HCT116 (cell line): ENCODE measurements at regions not wholly inside any gene's neighbourhood (a gene's known extent, or its start where the extent isn't known, plus 50 kb on each side); places are given as distances from the start of the nearest gene placed in this dataset.
A peak's percentile ranks its signal among the peaks of the same experiment; 100 is the strongest.

Experiments
- ATAC-seq: fragments of 200-7000 bp; cut with Tn5 transposase; 2 replicates; pipeline ENCODE4 v1.9.1; 2020; ENCODE audit warnings: mild to moderate bottlenecking, moderate library complexity
- BruUV-seq: library from RNA; stranded (reverse); fragments of 400-500 nt; replicated peaks from 2 replicates; lab custom pipeline; 2021; lab: Mats Ljungman, UMichigan
- CTCF ChIA-PET: fragments of 300-600 bp; sonication (Branson Sonifier 250); formaldehyde crosslinking; loops from one replicate; lab custom pipeline; 2021; ENCODE audit warnings: antibody characterized with exemption; lab: Charles Lee
- POLR2A ChIA-PET: fragments of 300-600, 350-600 bp; sonication (Branson Sonifier 250); formaldehyde crosslinking; loops from one replicate; lab custom pipeline; 2021; ENCODE audit warnings: antibody characterized with exemption; lab: Charles Lee
- RAD21 ChIA-PET, 2 experiments: fragments of 300-600 bp; sonication (Branson Sonifier 250); formaldehyde crosslinking; loops; one replicate each; lab custom pipeline; 2023; ENCODE audit warnings: low total read pairs in 2 of 2; ENCODE audit not compliant: uncharacterized antibody in 2 of 2, unreplicated experiment in 2 of 2, low non-redundant PET in 1 of 2; lab: Charles Lee
- DNase-seq: peaks from one replicate; pipeline ENCODE4 v3.0.0-alpha.2; 2010; ENCODE audit warnings: low read depth, low spot score
- H2AFZ ChIP-seq: fragments of 200-600 bp; shearing (Covaris generic), sonication (generic); 2 replicates; pipeline ENCODE4 v1.6.1; 2017; ENCODE audit warnings: low read depth, mixed run types, mixed read lengths, antibody characterized with exemption, low read length; ENCODE audit not compliant: poor library complexity, severe bottlenecking
- H3K27ac ChIP-seq: 2 replicates; pipeline ENCODE4 v1.5.1; 2012; ENCODE audit warnings: low read depth, low read length
- H3K27me3 ChIP-seq: fragments of 200-600 bp; sonication (generic); 2 replicates; pipeline ENCODE4 v1.6.1; 2016; ENCODE audit warnings: mixed run types, low read length, mixed read lengths; ENCODE audit not compliant: insufficient read depth
- H3K36me3 ChIP-seq, 2 experiments: fragments of 200-500 bp in 1 of 2; fragments of 200-600 bp in 1 of 2; sonication (Bioruptor generic) in 1 of 2; sonication (generic) in 1 of 2; 2 replicates each; pipeline versions ENCODE4 v1.5.1 to v1.6.1; 2014 to 2016; ENCODE audit warnings: low read length in 2 of 2, inconsistent platforms in 1 of 2, mixed read lengths in 1 of 2, mixed run types in 1 of 2; ENCODE audit not compliant: insufficient read depth in 2 of 2, control insufficient read depth in 1 of 2
- H3K4me1 ChIP-seq, 2 experiments: fragments of 200-600 bp in 1 of 2; sonication (generic) in 1 of 2; 2 replicates each; pipeline versions ENCODE4 v1.5.1 to v1.6.1; 2012 to 2017; ENCODE audit warnings: low read length in 2 of 2, inconsistent platforms in 1 of 2, mild to moderate bottlenecking in 1 of 2, mixed read lengths in 1 of 2, mixed run types in 1 of 2, moderate library complexity in 1 of 2; ENCODE audit not compliant: insufficient read depth in 2 of 2, control insufficient read depth in 1 of 2
- H3K4me2 ChIP-seq: fragments of 200-600 bp; sonication (generic); 2 replicates; pipeline ENCODE4 v1.6.1; 2017; ENCODE audit warnings: mixed run types, low read length, mixed read lengths
- H3K4me3 ChIP-seq, 2 experiments: fragments of 200-600 bp in 1 of 2; sonication (generic) in 1 of 2; replicated peaks in 1 of 2; 2 replicates each; pipeline ENCODE4 v1.5.1; 2011 to 2016; ENCODE audit warnings: low read length in 2 of 2, control low read depth in 1 of 2, low read depth in 1 of 2, mild to moderate bottlenecking in 1 of 2, mixed read lengths in 1 of 2, mixed run types in 1 of 2
- H3K79me2 ChIP-seq: fragments of 200-600 bp; sonication (generic); 2 replicates; pipeline ENCODE4 v1.6.1; 2017; ENCODE audit warnings: mild to moderate bottlenecking, mixed run types, low read length, moderate library complexity, mixed read lengths; ENCODE audit not compliant: insufficient read depth
- H3K9ac ChIP-seq: fragments of 200-600 bp; sonication (generic); 2 replicates; pipeline ENCODE4 v1.6.1; 2016; ENCODE audit warnings: low read length, mixed read lengths
- H3K9me2 ChIP-seq: fragments of 200-600 bp; sonication (generic), shearing (Covaris generic); 2 replicates; pipeline ENCODE4 v1.6.1; 2017; ENCODE audit warnings: mixed run types, mild to moderate bottlenecking, moderate library complexity; ENCODE audit not compliant: insufficient read depth
- H3K9me3 ChIP-seq, 2 experiments: fragments of 200-500 bp in 1 of 2; fragments of 200-600 bp in 1 of 2; sonication (Bioruptor generic) in 1 of 2; sonication (generic) in 1 of 2; 2 replicates each; pipeline ENCODE4 v1.6.1; 2014 to 2017; ENCODE audit warnings: low read length in 2 of 2, mixed read lengths in 2 of 2, inconsistent platforms in 1 of 2, low read depth in 1 of 2, mild to moderate bottlenecking in 1 of 2, mixed run types in 1 of 2, moderate library complexity in 1 of 2; ENCODE audit not compliant: control insufficient read depth in 1 of 2, insufficient read depth in 1 of 2
- H4K20me1 ChIP-seq: fragments of 200-600 bp; sonication (generic), shearing (Covaris generic); 2 replicates; pipeline ENCODE4 v1.6.1; 2017; ENCODE audit warnings: mixed run types, mild to moderate bottlenecking, moderate library complexity; ENCODE audit not compliant: insufficient read depth
- ATF3 ChIP-seq: IDR thresholded peaks from 2 replicates; pipeline ENCODE4 v1.6.1; 2012
- CBX3 ChIP-seq: IDR thresholded peaks from 2 replicates; pipeline ENCODE4 v1.6.1; 2012; ENCODE audit warnings: low read depth
- CEBPB ChIP-seq: IDR thresholded peaks from 2 replicates; pipeline ENCODE4 v1.6.1; 2012; ENCODE audit warnings: low read depth
- EGR1 ChIP-seq: IDR thresholded peaks from 2 replicates; pipeline ENCODE4 v1.6.1; 2012; ENCODE audit warnings: low read depth
- ELF1 ChIP-seq: IDR thresholded peaks from 2 replicates; pipeline ENCODE4 v1.6.1; 2012; ENCODE audit warnings: low read depth, borderline replicate concordance
- EZH2phosphoT487 ChIP-seq: fragments of 200-600 bp; IDR thresholded peaks from 2 replicates; pipeline ENCODE4 v1.6.1; 2018; ENCODE audit warnings: antibody characterized with exemption, borderline replicate concordance
- FOSL1 ChIP-seq: IDR thresholded peaks from 2 replicates; pipeline ENCODE4 v1.6.1; 2012; ENCODE audit warnings: low read depth
- POLR2A ChIP-seq: IDR thresholded peaks from 2 replicates; pipeline ENCODE4 v1.7.0; 2011; ENCODE audit warnings: borderline replicate concordance; ENCODE audit not compliant: insufficient read depth, insufficient read length; ENCODE audit errors: extremely low read depth
- SIN3A ChIP-seq: IDR thresholded peaks from 2 replicates; pipeline ENCODE4 v1.6.1; 2012; ENCODE audit warnings: low read depth
- ZNF274 ChIP-seq: fragments of 200-500 bp; sonication (Bioruptor generic); IDR thresholded peaks from 2 replicates; pipeline ENCODE4 v1.6.1; 2014; ENCODE audit warnings: mild to moderate bottlenecking, low read depth, low read length, inconsistent platforms
- intact Hi-C: fragments of 100-400 bp; cut with micrococcal nuclease; formaldehyde crosslinking; loops from 2 replicates; pipeline ENCODE4 v1.10.0; 2022
- TF ChIP-seq, protein P1 (sequence below), 3 experiments: fragments of 200-600 bp in 1 of 3; sonication (generic) in 1 of 3; IDR thresholded peaks in 2 of 3; conservative IDR thresholded peaks in 1 of 3; 2 replicates each; pipeline ENCODE4 v1.5.1; 2012 to 2017; ENCODE audit warnings: low read depth in 2 of 3, low read length in 2 of 3, antibody characterized with exemption in 1 of 3, borderline replicate concordance in 1 of 3, control low read depth in 1 of 3, mild to moderate bottlenecking in 1 of 3, mixed read lengths in 1 of 3, mixed run types in 1 of 3, moderate library complexity in 1 of 3; ENCODE audit not compliant: insufficient read depth in 1 of 3
- TF ChIP-seq, protein P2 (sequence below): IDR thresholded peaks from 2 replicates; pipeline ENCODE4 v1.6.1; 2011; ENCODE audit warnings: mild to moderate bottlenecking, low read length, moderate library complexity; ENCODE audit not compliant: insufficient replicate concordance; ENCODE audit errors: extremely low read depth
- TF ChIP-seq, protein P3 (sequence below): IDR thresholded peaks from 2 replicates; pipeline ENCODE4 v1.6.1; 2012

- Histone ChIP-seq H3K79me2 (no peaks in the 10 kb centered on the region), H3K9me3 (no peaks in the 10 kb centered on the region), H4K20me1 (no peaks in the 10 kb centered on the region), H3K27me3 (no peaks in the 10 kb centered on the region), H3K4me2 (no peak overlapping the region), H3K4me3 (no peak overlapping the region), H3K36me3 (no peaks in the 10 kb centered on the region), H3K27ac (no peak overlapping the region), H3K4me1 (no peaks in the 10 kb centered on the region), H3K9me2 (no peaks in the 10 kb centered on the region), H3K9ac (no peak overlapping the region), H2AFZ (no peak overlapping the region)
- POLR2A ChIA-PET, result interaction anchor here (0.6 kb wide), 1 partner anchor 439 kb away, joined by 4 read pairs; no protein-coding TSS in a partner anchor
- TF ChIP-seq, protein P1, sequence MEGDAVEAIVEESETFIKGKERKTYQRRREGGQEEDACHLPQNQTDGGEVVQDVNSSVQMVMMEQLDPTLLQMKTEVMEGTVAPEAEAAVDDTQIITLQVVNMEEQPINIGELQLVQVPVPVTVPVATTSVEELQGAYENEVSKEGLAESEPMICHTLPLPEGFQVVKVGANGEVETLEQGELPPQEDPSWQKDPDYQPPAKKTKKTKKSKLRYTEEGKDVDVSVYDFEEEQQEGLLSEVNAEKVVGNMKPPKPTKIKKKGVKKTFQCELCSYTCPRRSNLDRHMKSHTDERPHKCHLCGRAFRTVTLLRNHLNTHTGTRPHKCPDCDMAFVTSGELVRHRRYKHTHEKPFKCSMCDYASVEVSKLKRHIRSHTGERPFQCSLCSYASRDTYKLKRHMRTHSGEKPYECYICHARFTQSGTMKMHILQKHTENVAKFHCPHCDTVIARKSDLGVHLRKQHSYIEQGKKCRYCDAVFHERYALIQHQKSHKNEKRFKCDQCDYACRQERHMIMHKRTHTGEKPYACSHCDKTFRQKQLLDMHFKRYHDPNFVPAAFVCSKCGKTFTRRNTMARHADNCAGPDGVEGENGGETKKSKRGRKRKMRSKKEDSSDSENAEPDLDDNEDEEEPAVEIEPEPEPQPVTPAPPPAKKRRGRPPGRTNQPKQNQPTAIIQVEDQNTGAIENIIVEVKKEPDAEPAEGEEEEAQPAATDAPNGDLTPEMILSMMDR (IDR thresholded peaks at IDR 0.05 in 2 of 3, conservative IDR thresholded peaks at IDR 0.05 in 1 of 3; ENCODE audit: borderline replicate concordance in 1 of 3, insufficient read depth in 1 of 3, low read depth in 2 of 3, low read length in 2 of 3), result 0 out of 6 replicates have a peak, but pooled peaks of 1 of the 3 experiments have one; percentile 9
- no peak for TF ChIP-seq EZH2phosphoT487
- no TSS peak for BruUV-seq
- DNase-seq, result no peak
- intact Hi-C loops, result no loop called here
- CTCF ChIA-PET, result no interaction called here
- RAD21 ChIA-PET, result no interaction called here
- ATAC-seq, result no peak
These were observed 87.3 kb upstream of the PRR23E start for GRCh38 chr3:127105587-127105986.

DNA sequence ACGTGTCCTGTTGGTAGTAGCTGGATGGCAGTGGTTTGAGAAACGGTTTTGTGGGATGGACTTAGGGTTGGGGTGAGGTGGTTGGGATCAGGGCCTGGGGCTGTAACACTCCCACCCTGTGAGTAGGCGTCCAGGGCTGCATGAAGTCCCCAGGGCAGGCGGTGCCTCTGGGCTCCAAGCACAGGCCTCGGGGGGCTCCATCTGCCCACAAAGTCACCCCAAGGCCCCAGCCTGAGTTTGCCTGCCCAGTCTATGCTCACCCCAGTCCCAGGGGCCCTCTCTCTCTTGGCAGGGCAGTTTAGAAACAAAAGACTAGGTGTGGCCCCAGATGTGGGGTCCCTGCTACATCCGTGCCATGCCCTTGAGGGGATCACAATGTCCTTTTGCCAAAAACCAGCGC is 86.9 kb upstream of the PRR23E start:
- H3K27ac ChIP-seq, result no peak overlapping the region
- BruUV-seq, result no TSS peak
- ChIA-PET CTCF (no interaction called here), RAD21 (no interaction called here), POLR2A (interaction anchor here (0.6 kb wide), 1 partner anchor 440 kb away, joined by 4 read pairs; no protein-coding TSS in a partner anchor)
- H3K36me3 ChIP-seq, result no peaks in the 10 kb centered on the region
- H2AFZ ChIP-seq, result no peak overlapping the region
- H3K9ac ChIP-seq, result no peak overlapping the region
- H3K4me2 ChIP-seq, result no peak overlapping the region
- H3K79me2 ChIP-seq, result no peaks in the 10 kb centered on the region
- ATAC-seq, result no peak
- H3K27me3 ChIP-seq, result no peaks in the 10 kb centered on the region
- H3K4me3 ChIP-seq, result no peak overlapping the region
- no peaks in the 10 kb centered on the region for H3K9me2 ChIP-seq
- H4K20me1 ChIP-seq, result no peaks in the 10 kb centered on the region
- intact Hi-C loops, result no loop called here
- no peak for DNase-seq
- H3K9me3 ChIP-seq, result no peaks in the 10 kb centered on the region; a peak in 1 of 4 replicates
- no peaks in the 10 kb centered on the region for H3K4me1 ChIP-seq
- TF ChIP-seq ELF1 (no peak), CEBPB (no peak), CBX3 (no peak), SIN3A (no peak), POLR2A (no peak), ATF3 (no peak), FOSL1 (no peak), ZNF274 (no peak), EGR1 (no peak)
- TF ChIP-seq, protein P2, sequence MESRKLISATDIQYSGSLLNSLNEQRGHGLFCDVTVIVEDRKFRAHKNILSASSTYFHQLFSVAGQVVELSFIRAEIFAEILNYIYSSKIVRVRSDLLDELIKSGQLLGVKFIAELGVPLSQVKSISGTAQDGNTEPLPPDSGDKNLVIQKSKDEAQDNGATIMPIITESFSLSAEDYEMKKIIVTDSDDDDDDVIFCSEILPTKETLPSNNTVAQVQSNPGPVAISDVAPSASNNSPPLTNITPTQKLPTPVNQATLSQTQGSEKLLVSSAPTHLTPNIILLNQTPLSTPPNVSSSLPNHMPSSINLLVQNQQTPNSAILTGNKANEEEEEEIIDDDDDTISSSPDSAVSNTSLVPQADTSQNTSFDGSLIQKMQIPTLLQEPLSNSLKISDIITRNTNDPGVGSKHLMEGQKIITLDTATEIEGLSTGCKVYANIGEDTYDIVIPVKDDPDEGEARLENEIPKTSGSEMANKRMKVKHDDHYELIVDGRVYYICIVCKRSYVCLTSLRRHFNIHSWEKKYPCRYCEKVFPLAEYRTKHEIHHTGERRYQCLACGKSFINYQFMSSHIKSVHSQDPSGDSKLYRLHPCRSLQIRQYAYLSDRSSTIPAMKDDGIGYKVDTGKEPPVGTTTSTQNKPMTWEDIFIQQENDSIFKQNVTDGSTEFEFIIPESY, result no peak
- TF ChIP-seq, protein P1 (IDR thresholded peaks at IDR 0.05 in 2 of 3, conservative IDR thresholded peaks at IDR 0.05 in 1 of 3; ENCODE audit: borderline replicate concordance in 1 of 3, insufficient read depth in 1 of 3, low read depth in 2 of 3, low read length in 2 of 3), result no peak
- TF ChIP-seq, protein P3, sequence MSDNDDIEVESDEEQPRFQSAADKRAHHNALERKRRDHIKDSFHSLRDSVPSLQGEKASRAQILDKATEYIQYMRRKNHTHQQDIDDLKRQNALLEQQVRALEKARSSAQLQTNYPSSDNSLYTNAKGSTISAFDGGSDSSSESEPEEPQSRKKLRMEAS, result no peak
